ENCODE measurements at regions not wholly inside any gene's neighbourhood (a gene's known extent, or its start where the extent isn't known, plus 50 kb on each side); places are given as distances from the start of the nearest gene placed in this dataset.

- Histone ChIP-seq H3K9me3 (ENCODE audit: control insufficient read depth, low read depth, low read length) (no peaks in the 10 kb centered on the region), H3K79me2 (ENCODE audit: control insufficient read depth, insufficient read depth, low read length) (no peaks in the 10 kb centered on the region), H3K27me3 (ENCODE audit: control insufficient read depth, extremely low read depth, insufficient read depth, low read length) (no peaks in the 10 kb centered on the region), H4K20me1 (ENCODE audit: control insufficient read depth, extremely low read depth, insufficient read depth, low read length) (no peaks in the 10 kb centered on the region), H3K4me1 (ENCODE audit: control insufficient read depth, extremely low read depth, insufficient read depth, low read length) (no peaks in the 10 kb centered on the region), H3K9me1 (ENCODE audit: control insufficient read depth, extremely low read depth, insufficient read depth, low read length) (no peaks in the 10 kb centered on the region), H3K9ac (ENCODE audit: control insufficient read depth, extremely low read depth, insufficient read depth, low read length) (no peak overlapping the region), H3K4me2 (ENCODE audit: control insufficient read depth, extremely low read depth, insufficient read depth, low read depth, low read length) (no peak overlapping the region), H3K27ac (ENCODE audit: control insufficient read depth, insufficient read depth, low read length) (no peak overlapping the region), H2AFZ (ENCODE audit: control insufficient read depth, low read length) (no peak overlapping the region), H3K4me3 (ENCODE audit: control insufficient read depth in 2 of 3, extremely low read depth in 1 of 3, insufficient read depth in 2 of 3, low read depth in 1 of 3, low read length in 3 of 3) (no peak overlapping the region), H3K36me3 (ENCODE audit: control insufficient read depth in 2 of 2, extremely low read depth in 1 of 2, insufficient read depth in 2 of 2, low read length in 2 of 2) (no peaks in the 10 kb centered on the region)
- dilution Hi-C loops (cut with MboI; ENCODE audit: extremely low pct_ligation_motif_present, low sequenced_read_pairs) = no loop called here
- DNase-seq (ENCODE audit: low read depth, low spot score) = no peak
- no peak for TF ChIP-seq EZH2 (IDR thresholded peaks at IDR 0.05; ENCODE audit: low read length)
- no peak for TF ChIP-seq CTCF (optimal IDR thresholded peaks at IDR 0.05 in 1 of 3, IDR thresholded peaks at IDR 0.05 in 1 of 3, conservative IDR thresholded peaks at IDR 0.05 in 1 of 3; ENCODE audit: extremely low read depth in 1 of 3, insufficient read depth in 2 of 3, low read length in 3 of 3)
- no peak for FAIRE-seq
Measured at GRCh38 chr4:129821073-129821472, 725.1 kb downstream of the C4orf33 start.

GRCh38 chr4:129821963-129822362 lies 726.0 kb downstream of the C4orf33 start:
- H3K4me1 ChIP-seq (ENCODE audit: control insufficient read depth, extremely low read depth, insufficient read depth, low read length) = no peaks in the 10 kb centered on the region
- dilution Hi-C loops (cut with MboI; ENCODE audit: extremely low pct_ligation_motif_present, low sequenced_read_pairs) = no loop called here
- no peak overlapping the region for H3K4me2 ChIP-seq (ENCODE audit: control insufficient read depth, extremely low read depth, insufficient read depth, low read depth, low read length)
- FAIRE-seq (no peak), DNase-seq (ENCODE audit: low read depth, low spot score) (no peak)
- no peak overlapping the region for H3K9ac ChIP-seq (ENCODE audit: control insufficient read depth, extremely low read depth, insufficient read depth, low read length)
- no peak overlapping the region for H2AFZ ChIP-seq (ENCODE audit: control insufficient read depth, low read length)
- H4K20me1 ChIP-seq (ENCODE audit: control insufficient read depth, extremely low read depth, insufficient read depth, low read length) = no peaks in the 10 kb centered on the region
- no peaks in the 10 kb centered on the region for H3K79me2 ChIP-seq (ENCODE audit: control insufficient read depth, insufficient read depth, low read length)
- TF ChIP-seq EZH2 (IDR thresholded peaks at IDR 0.05; ENCODE audit: low read length) = no peak
- TF ChIP-seq CTCF (optimal IDR thresholded peaks at IDR 0.05 in 1 of 3, IDR thresholded peaks at IDR 0.05 in 1 of 3, conservative IDR thresholded peaks at IDR 0.05 in 1 of 3; ENCODE audit: extremely low read depth in 1 of 3, insufficient read depth in 2 of 3, low read length in 3 of 3) = no peak
- H3K27me3 ChIP-seq (ENCODE audit: control insufficient read depth, extremely low read depth, insufficient read depth, low read length) = no peaks in the 10 kb centered on the region
- H3K27ac ChIP-seq (ENCODE audit: control insufficient read depth, insufficient read depth, low read length) = no peak overlapping the region
- no peaks in the 10 kb centered on the region for H3K9me3 ChIP-seq (ENCODE audit: control insufficient read depth, low read depth, low read length)
- H3K36me3 ChIP-seq (ENCODE audit: control insufficient read depth in 2 of 2, extremely low read depth in 1 of 2, insufficient read depth in 2 of 2, low read length in 2 of 2) = no peaks in the 10 kb centered on the region
- no peak overlapping the region for H3K4me3 ChIP-seq (ENCODE audit: control insufficient read depth in 2 of 3, extremely low read depth in 1 of 3, insufficient read depth in 2 of 3, low read depth in 1 of 3, low read length in 3 of 3)
- no peaks in the 10 kb centered on the region for H3K9me1 ChIP-seq (ENCODE audit: control insufficient read depth, extremely low read depth, insufficient read depth, low read length)
